Lung (tissue), 11 donors: ENCODE measurements at regions not wholly inside any gene's neighbourhood (a gene's known extent, or its start where the extent isn't known, plus 50 kb on each side); places are given as distances from the start of the nearest gene placed in this dataset.

Experiments used
- ATAC-seq: fragments of 200-7000 bp; cut with Tn5 transposase; one replicate; pipeline ENCODE4 v1.9.1; 2020; ENCODE audit warnings: moderate number of reproducible peaks; ENCODE audit not compliant: insufficient read depth, low FRiP score
- DNase-seq, 3 donors: peaks; one replicate each; pipeline ENCODE4 v3.0.0-alpha.2; 2013 to 2017
- H3K27ac ChIP-seq, 2 donors: one replicate each; pipeline ENCODE4 v1.5.1; 2013; ENCODE audit warnings: mild to moderate bottlenecking in 2 of 2, moderate library complexity in 2 of 2, control low read depth in 1 of 2, inconsistent platforms in 1 of 2, low read depth in 1 of 2, low read length in 1 of 2
- H3K27me3 ChIP-seq, 3 donors: one replicate each; pipeline ENCODE4 v1.5.1; 2013; ENCODE audit warnings: low read length in 2 of 3; ENCODE audit not compliant: control insufficient read depth in 3 of 3, insufficient read depth in 3 of 3
- H3K36me3 ChIP-seq, 4 donors: one replicate each; pipeline ENCODE4 v1.5.1; 2013; ENCODE audit warnings: low read length in 4 of 4, mild to moderate bottlenecking in 1 of 4, moderate library complexity in 1 of 4; ENCODE audit not compliant: control insufficient read depth in 4 of 4, insufficient read depth in 4 of 4
- H3K4me1 ChIP-seq, 5 donors: one replicate each; pipeline ENCODE4 v1.5.1; 2013; ENCODE audit warnings: low read length in 5 of 5, mild to moderate bottlenecking in 2 of 5, moderate library complexity in 1 of 5; ENCODE audit not compliant: control insufficient read depth in 5 of 5, insufficient read depth in 5 of 5
- H3K4me3 ChIP-seq: one replicate; pipeline ENCODE4 v1.5.1; 2013; ENCODE audit warnings: mild to moderate bottlenecking, control low read depth, moderate library complexity
- H3K9ac ChIP-seq, 2 donors: one replicate each; pipeline ENCODE4 v1.5.1; 2013; ENCODE audit warnings: low read length in 2 of 2, control low read depth in 1 of 2; ENCODE audit not compliant: insufficient read depth in 1 of 2
- H3K9me3 ChIP-seq, 4 donors: one replicate each; pipeline ENCODE4 v1.5.1; 2013; ENCODE audit warnings: low read length in 3 of 4, mild to moderate bottlenecking in 1 of 4, moderate library complexity in 1 of 4; ENCODE audit not compliant: control insufficient read depth in 4 of 4, insufficient read depth in 3 of 4
- CTCF ChIP-seq: IDR thresholded peaks from 2 replicates; pipeline ENCODE4 v1.5.1; 2012; ENCODE audit warnings: mild to moderate bottlenecking; ENCODE audit errors: control extremely low read depth, extremely low read depth
- WGBS, 2 donors: extraction: QIAGEN DNeasy Blood & Tissue Kit; methylation state at CpG; one replicate each; pipeline ENCODE4 v1.1.7; 2013; 5-methylcytosine and 5-hydroxymethylcytosine counted together
- donor health status: control.
- donor health status: control.
- donor health status: Bipolar disorder and iron deficiency.
- donor health status: healthy.
- donor health status: DM: yes; HTN: yes; CAD: no.

GRCh38 chr9:16335788-16336580 lies 534.5 kb downstream of the BNC2 start:
- H3K4me3 ChIP-seq: no peak overlapping the region
- TF ChIP-seq CTCF: no peak
- WGBS, 2 donors: 78 to 80% methylated on average over 7 of the region's 7 CpGs
- no peak overlapping the region for H3K9ac ChIP-seq
- peak overlapping the region; percentile 7 to 34 for H3K27ac ChIP-seq
- ATAC-seq (peak; percentile 55), DNase-seq (peak in 2 of 3 donors; percentile 39 to 50)
- no peaks in the 10 kb centered on the region for H3K36me3 ChIP-seq
- peaks cover 0 to 9% (median 3%) of the 10 kb centered on the region in 5 donors for H3K4me1 ChIP-seq
- no peaks in the 10 kb centered on the region for H3K27me3 ChIP-seq
- H3K9me3 ChIP-seq: no peaks in the 10 kb centered on the region

GRCh38 chr9:16336833-16337232 lies 533.6 kb downstream of the BNC2 start:
- Histone ChIP-seq H3K27me3 (no peaks in the 10 kb centered on the region), H3K27ac (no peak overlapping the region), H3K9me3 (no peaks in the 10 kb centered on the region), H3K4me1 (peaks cover 0 to 3% (median under 1%) of the 10 kb centered on the region in 5 donors), H3K9ac (no peak overlapping the region), H3K36me3 (no peaks in the 10 kb centered on the region), H3K4me3 (no peak overlapping the region)
- WGBS, 2 donors: 47 to 76% methylated on average over 2 of the region's 2 CpGs
- no peak for TF ChIP-seq CTCF
- no peak for DNase-seq
- no peak for ATAC-seq

GRCh38 chr9:16337322-16338029 lies 533.0 kb downstream of the BNC2 start:
- no peaks in the 10 kb centered on the region for H3K9me3 ChIP-seq
- no peaks in the 10 kb centered on the region for H3K36me3 ChIP-seq
- ATAC-seq (no peak), DNase-seq (no peak)
- H3K9ac ChIP-seq: no peak overlapping the region
- H3K4me1 ChIP-seq: peaks cover 0 to 3% (median 1%) of the 10 kb centered on the region in 5 donors
- H3K27me3 ChIP-seq: no peaks in the 10 kb centered on the region
- WGBS, 2 donors: 91 to 93% methylated on average over 5 of the region's 5 CpGs
- H3K4me3 ChIP-seq: no peak overlapping the region
- H3K27ac ChIP-seq: no peak overlapping the region
- TF ChIP-seq CTCF: no peak
